B cell (primary cell): ENCODE measurements at regions not wholly inside any gene's neighbourhood (a gene's known extent, or its start where the extent isn't known, plus 50 kb on each side); places are given as distances from the start of the nearest gene placed in this dataset.

ENCODE experiments used
- ATAC-seq: fragments of 200-7000 bp; cut with Tn5 transposase; one replicate; pipeline ENCODE4 v1.10.0; 2021; ENCODE audit warnings: low read depth, mild to moderate bottlenecking, moderate number of reproducible peaks, moderate library complexity
- CTCF ChIA-PET: fragments of 350-600 bp; sonication (Branson Sonifier 250); formaldehyde crosslinking; loops from one replicate; lab custom pipeline; 2021; ENCODE audit warnings: antibody characterized with exemption, inconsistent platforms; lab: Charles Lee
- POLR2A ChIA-PET: fragments of 350-600 bp; sonication (Branson Sonifier 250); formaldehyde crosslinking; loops from one replicate; lab custom pipeline; 2021; ENCODE audit warnings: antibody characterized with exemption; lab: Charles Lee
- DNase-seq: peaks from one replicate; pipeline ENCODE4 v3.0.0; 2013
- H2AFZ ChIP-seq: 2 replicates; pipeline ENCODE4 v1.6.1; 2012; ENCODE audit warnings: mild to moderate bottlenecking, low read depth, low read length; ENCODE audit not compliant: insufficient read depth, poor library complexity, severe bottlenecking
- H3K27ac ChIP-seq, 2 donors: 1 replicate in 1 of 2; 2 replicates in 1 of 2; pipeline ENCODE4 v1.5.1; 2012 to 2013; ENCODE audit warnings: low read length in 2 of 2, mild to moderate bottlenecking in 2 of 2, moderate library complexity in 1 of 2
- H3K27me3 ChIP-seq, 4 experiments: fragments of 200-600 bp in 1 of 4; sonication (generic) in 1 of 4; replicated peaks in 1 of 4; 1 replicate in 2 of 4; 2 replicates in 2 of 4; pipeline versions ENCODE4 v1.6.1 to v1.7.0; 2013 to 2016; ENCODE audit warnings: low read length in 3 of 4, mild to moderate bottlenecking in 2 of 4, mixed read lengths in 1 of 4, moderate library complexity in 1 of 4; ENCODE audit not compliant: insufficient read depth in 4 of 4, control insufficient read depth in 3 of 4; ENCODE audit errors: control extremely low read depth in 1 of 4
- H3K36me3 ChIP-seq, 2 experiments: replicated peaks in 1 of 2; 1 replicate in 1 of 2; 2 replicates in 1 of 2; pipeline versions ENCODE4 v1.6.1 to v1.7.1; 2013; ENCODE audit warnings: low read length in 1 of 2; ENCODE audit not compliant: insufficient read depth in 2 of 2, control insufficient read depth in 1 of 2; ENCODE audit errors: control extremely low read depth in 1 of 2, extremely low read depth in 1 of 2
- H3K4me1 ChIP-seq, 2 donors: fragments of 200-600 bp in 1 of 2; sonication (generic) in 1 of 2; 1 replicate in 1 of 2; 2 replicates in 1 of 2; pipeline versions ENCODE4 v1.5.1 to v1.6.1; 2013 to 2017; ENCODE audit warnings: low read length in 2 of 2; ENCODE audit not compliant: control insufficient read depth in 2 of 2, insufficient read depth in 2 of 2
- H3K4me2 ChIP-seq: replicated peaks from 2 replicates; pipeline ENCODE3; 2012; ENCODE audit warnings: mild to moderate bottlenecking, low read depth, low read length; ENCODE audit not compliant: poor library complexity, severe bottlenecking
- H3K4me3 ChIP-seq, 5 experiments: fragments of 200-600 bp in 1 of 5; sonication (generic) in 1 of 5; 1 replicate in 3 of 5; 2 replicates in 2 of 5; pipeline versions ENCODE4 v1.5.1 to v1.7.0; 2011 to 2016; ENCODE audit warnings: low read length in 4 of 5, mild to moderate bottlenecking in 4 of 5, low read depth in 2 of 5, control low read depth in 1 of 5, moderate library complexity in 1 of 5; ENCODE audit not compliant: insufficient read depth in 1 of 5; ENCODE audit errors: control extremely low read depth in 1 of 5, extremely low read depth in 1 of 5
- H3K79me2 ChIP-seq: fragments of 200-600 bp; sonication (generic); one replicate; pipeline ENCODE4 v1.6.0; 2016; ENCODE audit warnings: low read length; ENCODE audit not compliant: control insufficient read depth, insufficient read depth
- H3K9ac ChIP-seq: fragments of 200-600 bp; sonication (generic); 2 replicates; pipeline ENCODE4 v1.6.1; 2017; ENCODE audit warnings: mild to moderate bottlenecking, low read length, moderate library complexity
- H3K9me3 ChIP-seq, 3 donors: one replicate each; pipeline versions ENCODE4 v1.6.1 to v1.7.1; 2013; ENCODE audit warnings: low read length in 2 of 3; ENCODE audit not compliant: control insufficient read depth in 2 of 3, insufficient read depth in 1 of 3; ENCODE audit errors: control extremely low read depth in 1 of 3
- H4K20me1 ChIP-seq: 2 replicates; pipeline ENCODE4 v1.6.0; 2012; ENCODE audit warnings: mild to moderate bottlenecking, low read length; ENCODE audit not compliant: insufficient read depth, control insufficient read depth, poor library complexity, severe bottlenecking
- H3K27ac Mint-ChIP-seq: one replicate; pipeline ENCODE4 v1.8.0; 2021; ENCODE audit warnings: mixed read lengths
- H3K27me3 Mint-ChIP-seq: one replicate; pipeline ENCODE4 v1.8.0; 2021; ENCODE audit warnings: mixed read lengths
- H3K4me1 Mint-ChIP-seq: one replicate; pipeline ENCODE4 v1.8.0; 2021; ENCODE audit warnings: mixed read lengths
- H3K4me3 Mint-ChIP-seq: one replicate; pipeline ENCODE4 v1.8.0; 2021; ENCODE audit warnings: mixed read lengths
- H3K9me3 Mint-ChIP-seq: one replicate; pipeline ENCODE4 v1.8.0; 2022; ENCODE audit warnings: mixed read lengths; ENCODE audit not compliant: insufficient read depth
- CTCF ChIP-seq: fragments of 200-600 bp; IDR thresholded peaks from one replicate; pipeline ENCODE4 v1.8.0; 2022; ENCODE audit warnings: antibody characterized with exemption, mild to moderate bottlenecking
- EZH2 ChIP-seq: IDR thresholded peaks from 2 replicates; pipeline ENCODE4 v1.6.1; 2012; ENCODE audit warnings: borderline replicate concordance, low read depth, mild to moderate bottlenecking, moderate library complexity, low read length; ENCODE audit not compliant: insufficient read depth, poor library complexity, severe bottlenecking
- WGBS: methylation state at CpG from one replicate; pipeline ENCODE4 v1.1.5; 2013; ENCODE audit warnings: missing lambda C conversion rate; ENCODE audit not compliant: insufficient coverage; 5-methylcytosine and 5-hydroxymethylcytosine counted together
- intact Hi-C: fragments of 100-400 bp; cut with micrococcal nuclease; formaldehyde crosslinking; loops from one replicate; pipeline ENCODE4 v1.10.0; 2022

- ATAC-seq: no peak
- no peak for TF ChIP-seq CTCF
- TF ChIP-seq EZH2: no peak
These were observed 704.7 kb downstream of the NLGN4Y start for GRCh38 chrY:15229056-15229455.

DNA sequence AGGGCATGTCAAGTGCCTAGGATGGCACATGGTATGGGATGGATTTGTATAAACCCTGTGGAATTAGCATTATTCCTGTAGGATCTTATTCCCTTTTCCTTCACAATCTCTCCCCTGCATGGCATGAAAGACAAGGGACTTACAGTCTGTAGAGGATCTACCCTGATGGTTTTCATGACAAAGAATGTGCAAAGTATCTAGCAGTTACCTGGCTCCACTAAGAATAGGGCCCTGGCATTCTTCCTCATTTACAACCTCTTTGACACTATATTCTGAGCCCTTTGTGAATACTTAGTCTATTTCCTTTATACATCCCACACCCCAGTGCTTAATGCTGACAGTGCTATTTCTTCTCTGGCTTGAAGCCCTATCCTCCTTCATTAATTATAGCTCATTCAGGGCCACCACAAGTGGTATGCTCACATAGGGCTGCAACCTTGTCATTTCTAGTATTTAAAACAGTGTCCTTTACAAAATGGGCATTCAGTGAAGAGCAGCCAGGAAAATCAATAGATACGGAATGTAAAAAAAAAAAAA lies 715.3 kb downstream of the NLGN4Y start:
- Histone ChIP-seq H3K4me2 (no peak overlapping the region), H3K4me3 (no peak overlapping the region), H3K27ac (no peak overlapping the region), H3K36me3 (no peaks in the 10 kb centered on the region), H3K4me1 (no peaks in the 10 kb centered on the region), H3K27me3 (no peaks in the 10 kb centered on the region), H2AFZ (no peak overlapping the region), H4K20me1 (no peaks in the 10 kb centered on the region), H3K9ac (no peak overlapping the region), H3K9me3 (no peaks in the 10 kb centered on the region), H3K79me2 (no peaks in the 10 kb centered on the region)
- CTCF ChIA-PET: no interaction called here
- intact Hi-C loops: no loop called here
- no peaks in the 10 kb centered on the region for H3K9me3 Mint-ChIP-seq
- WGBS: no CpG with 5 or more reads among the region's 1 CpG
- POLR2A ChIA-PET: no interaction called here
- TF ChIP-seq CTCF (no peak), EZH2 (no peak)
- no peaks in the 10 kb centered on the region for H3K4me1 Mint-ChIP-seq
- H3K27me3 Mint-ChIP-seq: no peaks in the 10 kb centered on the region
- no peak overlapping the region for H3K27ac Mint-ChIP-seq
- DNase-seq (no peak), ATAC-seq (no peak)
- H3K4me3 Mint-ChIP-seq: no peak overlapping the region

More at GRCh38 chrY:15229056-15229455, 704.7 kb downstream of the NLGN4Y start:
- no peak overlapping the region for H2AFZ ChIP-seq
- H3K36me3 ChIP-seq: no peaks in the 10 kb centered on the region
- no peak overlapping the region for H3K27ac ChIP-seq
- no peaks in the 10 kb centered on the region for H3K79me2 ChIP-seq
- H3K4me3 ChIP-seq: no peak overlapping the region
- Mint-ChIP-seq H3K4me3 (no peak overlapping the region), H3K27ac (no peak overlapping the region), H3K27me3 (no peaks in the 10 kb centered on the region), H3K4me1 (no peaks in the 10 kb centered on the region), H3K9me3 (no peaks in the 10 kb centered on the region)
- no peak overlapping the region for H3K4me2 ChIP-seq
- H4K20me1 ChIP-seq: no peaks in the 10 kb centered on the region
- WGBS: 33% methylated on average over 2 of the region's 2 CpGs
- DNase-seq: no peak
- H3K9me3 ChIP-seq: no peaks in the 10 kb centered on the region
- POLR2A ChIA-PET: no interaction called here
- H3K27me3 ChIP-seq: no peaks in the 10 kb centered on the region
- H3K4me1 ChIP-seq: no peaks in the 10 kb centered on the region
- intact Hi-C loops: no loop called here
- CTCF ChIA-PET: no interaction called here
- H3K9ac ChIP-seq: no peak overlapping the region
